ENCODE measurements at regions not wholly inside any gene's neighbourhood (a gene's known extent, or its start where the extent isn't known, plus 50 kb on each side); places are given as distances from the start of the nearest gene placed in this dataset.

- no peak for DNase-seq (ENCODE audit: extremely low spot score)
- 89% methylated on average over 10 of the region's 10 CpGs for WGBS
- Histone ChIP-seq H3K27ac (ENCODE audit: low read depth) (no peak overlapping the region), H3K36me3 (ENCODE audit: insufficient read depth) (no peaks in the 10 kb centered on the region), H3K4me3 (ENCODE audit: low read depth, low read length) (no peak overlapping the region), H3K4me1 (ENCODE audit: insufficient read depth) (no peaks in the 10 kb centered on the region)
Observed at GRCh38 chr15:70440416-70441138, 322.8 kb downstream of the UACA start.

DNA sequence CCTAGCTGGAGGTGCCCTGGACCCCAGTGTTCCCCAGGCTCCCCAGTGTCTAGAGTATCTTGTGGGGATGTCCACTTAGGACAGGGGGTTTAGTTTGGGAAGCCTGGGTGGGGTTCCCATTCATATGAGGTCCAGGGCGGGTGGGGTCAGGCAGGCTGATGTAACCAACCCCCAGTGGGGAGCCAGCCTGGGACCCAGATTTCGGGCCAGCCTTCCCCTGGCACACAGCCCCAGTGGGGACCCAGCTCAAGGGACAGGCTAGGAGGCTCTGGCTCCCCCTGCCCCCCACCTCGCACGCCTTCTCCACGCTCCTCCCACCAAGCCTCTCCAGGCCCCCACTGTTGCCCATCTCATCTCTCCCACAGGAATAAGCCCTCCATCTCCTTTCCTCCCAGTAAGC, 323.5 kb downstream of the UACA start:
- Histone ChIP-seq H3K4me1 (ENCODE audit: insufficient read depth) (no peaks in the 10 kb centered on the region), H3K27ac (ENCODE audit: low read depth) (no peak overlapping the region), H3K36me3 (ENCODE audit: insufficient read depth) (no peaks in the 10 kb centered on the region), H3K4me3 (ENCODE audit: low read depth, low read length) (no peak overlapping the region)
- WGBS, result 97% methylated on average over 5 of the region's 5 CpGs
- DNase-seq (ENCODE audit: extremely low spot score), result no peak

DNA sequence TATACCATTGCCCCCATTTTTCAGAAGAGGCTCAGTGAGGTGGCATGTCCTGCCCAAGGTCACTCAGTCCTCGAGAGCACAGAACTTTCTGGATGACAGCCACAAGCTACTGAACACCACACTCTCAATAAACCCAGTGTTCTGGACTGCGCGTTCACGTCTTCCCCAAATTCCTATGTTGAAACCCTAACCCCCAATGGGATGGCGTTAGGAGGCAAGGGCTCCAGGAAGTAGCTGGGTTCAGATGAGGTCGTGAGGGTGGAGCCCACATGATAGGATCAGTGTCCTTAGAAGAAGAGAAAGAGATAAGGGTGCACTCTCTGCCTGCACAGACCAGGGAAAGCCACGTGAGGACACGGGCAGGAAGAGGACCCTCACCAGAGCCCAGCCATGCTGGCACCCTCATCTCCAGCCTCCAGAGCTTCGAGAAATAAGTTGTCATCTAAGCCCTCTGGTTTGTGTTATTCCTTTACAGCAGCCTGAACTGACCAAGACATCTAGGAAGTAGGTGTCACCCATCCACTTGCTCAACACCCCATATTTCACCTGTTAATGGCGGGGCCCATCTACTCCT, 324.0 kb downstream of the UACA start:
- Histone ChIP-seq H3K36me3 (ENCODE audit: insufficient read depth) (no peaks in the 10 kb centered on the region), H3K4me1 (ENCODE audit: insufficient read depth) (no peaks in the 10 kb centered on the region), H3K4me3 (ENCODE audit: low read depth, low read length) (no peak overlapping the region), H3K27ac (ENCODE audit: low read depth) (no peak overlapping the region)
- DNase-seq (ENCODE audit: extremely low spot score), result no peak
- WGBS, result 75% methylated on average over 10 of the region's 10 CpGs

GRCh38 chr15:70438776-70439175, 324.6 kb downstream of the UACA start:
- no peak for DNase-seq (ENCODE audit: extremely low spot score)
- Histone ChIP-seq H3K36me3 (ENCODE audit: insufficient read depth) (no peaks in the 10 kb centered on the region), H3K4me3 (ENCODE audit: low read depth, low read length) (no peak overlapping the region), H3K27ac (ENCODE audit: low read depth) (no peak overlapping the region), H3K4me1 (ENCODE audit: insufficient read depth) (no peaks in the 10 kb centered on the region)
- 73% methylated on average over 11 of the region's 11 CpGs for WGBS

GRCh38 chr15:70437882-70438451, 325.4 kb downstream of the UACA start:
- no peak overlapping the region for H3K27ac ChIP-seq (ENCODE audit: low read depth)
- no peak overlapping the region for H3K4me3 ChIP-seq (ENCODE audit: low read depth, low read length)
- no peaks in the 10 kb centered on the region for H3K36me3 ChIP-seq (ENCODE audit: insufficient read depth)
- WGBS, result 86% methylated on average over 5 of the region's 5 CpGs
- DNase-seq (ENCODE audit: extremely low spot score), result no peak
- no peaks in the 10 kb centered on the region for H3K4me1 ChIP-seq (ENCODE audit: insufficient read depth)

- no peak for DNase-seq (ENCODE audit: extremely low spot score)
- H3K4me1 ChIP-seq (ENCODE audit: insufficient read depth), result no peaks in the 10 kb centered on the region
- WGBS, result 96% methylated on average over 6 of the region's 6 CpGs
Observed at GRCh38 chr15:70437089-70437488, 326.3 kb downstream of the UACA start.

GRCh38 chr15:70436428-70436827, 326.9 kb downstream of the UACA start:
- H3K4me1 ChIP-seq (ENCODE audit: insufficient read depth), result no peaks in the 10 kb centered on the region
- DNase-seq (ENCODE audit: extremely low spot score), result no peak
- H3K27ac ChIP-seq (ENCODE audit: low read depth), result no peak overlapping the region
- 93% methylated on average over 3 of the region's 3 CpGs for WGBS
- H3K36me3 ChIP-seq (ENCODE audit: insufficient read depth), result no peaks in the 10 kb centered on the region
- H3K4me3 ChIP-seq (ENCODE audit: low read depth, low read length), result no peak overlapping the region

More at GRCh38 chr15:70437089-70437488, 326.3 kb downstream of the UACA start:
- H3K4me3 ChIP-seq (ENCODE audit: low read depth, low read length), result no peak overlapping the region
- no peak overlapping the region for H3K27ac ChIP-seq (ENCODE audit: low read depth)
- H3K36me3 ChIP-seq (ENCODE audit: insufficient read depth), result no peaks in the 10 kb centered on the region

- Histone ChIP-seq H3K27ac (ENCODE audit: low read depth) (no peak overlapping the region), H3K4me3 (ENCODE audit: low read depth, low read length) (no peak overlapping the region), H3K36me3 (ENCODE audit: insufficient read depth) (no peaks in the 10 kb centered on the region), H3K4me1 (ENCODE audit: insufficient read depth) (no peaks in the 10 kb centered on the region)
- DNase-seq (ENCODE audit: extremely low spot score), result no peak
- WGBS, result 87% methylated on average over 2 of the region's 2 CpGs
Observed at GRCh38 chr15:70435872-70436271, 327.5 kb downstream of the UACA start.

DNA sequence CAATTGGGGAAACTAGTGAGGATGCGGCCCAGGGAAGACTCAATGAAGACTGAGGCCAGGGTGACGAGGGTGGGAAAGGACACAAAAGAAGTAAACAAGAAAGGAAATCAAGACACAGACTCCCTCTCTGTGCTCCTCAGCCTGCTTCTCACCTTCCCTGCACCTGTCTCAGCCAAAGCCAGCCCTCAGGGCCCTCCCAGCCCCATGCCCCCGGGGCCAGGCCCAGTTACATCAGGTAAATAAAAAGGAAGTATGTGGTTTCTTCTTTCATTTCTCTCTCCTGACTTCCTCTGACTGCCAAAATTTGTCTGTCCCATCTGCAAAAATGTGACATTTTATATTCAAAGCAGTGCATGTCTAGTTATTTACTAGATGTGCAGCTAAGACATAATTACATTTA, 328.0 kb downstream of the UACA start:
- Histone ChIP-seq H3K4me1 (ENCODE audit: insufficient read depth) (no peaks in the 10 kb centered on the region), H3K4me3 (ENCODE audit: low read depth, low read length) (no peak overlapping the region), H3K27ac (ENCODE audit: low read depth) (no peak overlapping the region), H3K36me3 (ENCODE audit: insufficient read depth) (no peaks in the 10 kb centered on the region)
- WGBS, result 76% methylated on average over 3 of the region's 3 CpGs
- DNase-seq (ENCODE audit: extremely low spot score), result no peak

DNA sequence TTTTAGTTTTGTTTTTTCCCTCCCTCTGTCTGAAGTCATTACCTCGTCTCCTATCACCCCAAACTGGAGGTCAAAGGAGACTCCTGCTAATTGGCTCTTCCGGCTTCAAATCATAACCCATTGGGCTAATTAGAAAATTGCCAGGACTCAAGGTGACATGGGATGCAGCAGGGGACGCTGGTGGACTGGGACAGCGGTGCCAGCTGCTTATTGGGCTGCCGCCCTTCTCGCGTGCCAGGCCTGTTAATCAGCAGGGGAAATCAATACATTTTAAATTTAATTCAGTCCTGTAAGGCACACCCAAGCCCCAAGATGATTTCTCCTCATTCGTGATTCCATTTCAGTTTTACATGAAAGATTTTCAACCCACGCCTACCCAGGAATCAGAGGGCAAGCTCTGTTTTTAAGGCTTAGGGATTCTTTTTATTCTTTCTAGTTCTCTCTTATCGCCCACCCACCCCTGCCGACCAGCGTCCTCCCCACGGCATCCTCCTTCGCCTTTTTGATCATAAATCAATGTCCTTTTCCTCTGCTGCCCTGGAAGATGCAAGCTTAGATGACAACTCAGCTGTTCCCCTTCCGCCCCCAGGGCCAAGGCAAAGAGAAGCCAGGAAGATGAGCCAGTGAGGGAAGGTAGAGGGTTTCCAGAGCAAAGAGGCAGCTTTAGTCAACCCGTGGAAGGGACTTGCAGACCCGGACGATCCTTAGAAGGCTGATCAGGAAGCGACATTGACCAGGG, 329.6 kb downstream of the UACA start:
- no peak for DNase-seq (ENCODE audit: extremely low spot score)

GRCh38 chr15:70432924-70433495, 330.3 kb downstream of the UACA start:
- no peak for DNase-seq (ENCODE audit: extremely low spot score)
- H3K36me3 ChIP-seq (ENCODE audit: insufficient read depth), result no peaks in the 10 kb centered on the region
- WGBS, result 57% methylated on average over 8 of the region's 8 CpGs

More for the DNA sequence above, 329.6 kb downstream of the UACA start:
- Histone ChIP-seq H3K4me3 (ENCODE audit: low read depth, low read length) (no peak overlapping the region), H3K27ac (ENCODE audit: low read depth) (no peak overlapping the region), H3K4me1 (ENCODE audit: insufficient read depth) (no peaks in the 10 kb centered on the region), H3K36me3 (ENCODE audit: insufficient read depth) (no peaks in the 10 kb centered on the region)
- 54% methylated on average over 19 of the region's 19 CpGs for WGBS

DNA sequence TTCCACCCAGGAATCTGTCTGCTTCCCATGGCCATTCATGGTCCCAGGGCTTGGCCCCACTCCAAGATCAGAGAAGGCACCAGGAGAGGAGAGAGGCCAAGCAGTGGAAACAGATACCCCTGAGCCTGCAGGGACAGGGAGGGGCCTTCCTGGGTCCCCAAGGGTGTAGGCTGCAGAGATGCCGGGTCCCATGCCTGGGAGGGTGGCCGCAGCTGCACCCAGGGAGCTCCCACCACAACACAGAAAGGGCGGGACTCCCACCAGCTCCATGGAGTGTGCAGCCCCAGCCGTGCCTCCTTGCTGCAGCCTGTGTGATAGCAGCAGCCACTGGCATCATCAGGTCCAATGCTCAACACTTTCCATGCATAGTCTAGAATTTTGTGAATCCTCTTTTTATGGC, 331.5 kb downstream of the UACA start:
- WGBS, result 82% methylated on average over 4 of the region's 4 CpGs

More at GRCh38 chr15:70432924-70433495, 330.3 kb downstream of the UACA start:
- Histone ChIP-seq H3K4me3 (ENCODE audit: low read depth, low read length) (no peak overlapping the region), H3K27ac (ENCODE audit: low read depth) (no peak overlapping the region), H3K4me1 (ENCODE audit: insufficient read depth) (no peaks in the 10 kb centered on the region)

GRCh38 chr15:70430069-70430468, 332.4 kb upstream of the TLE3 start:
- 71% methylated on average over 1 of the region's 1 CpG for WGBS
- Histone ChIP-seq H3K36me3 (ENCODE audit: insufficient read depth) (no peaks in the 10 kb centered on the region), H3K4me3 (ENCODE audit: low read depth, low read length) (no peak overlapping the region), H3K27ac (ENCODE audit: low read depth) (no peak overlapping the region), H3K4me1 (ENCODE audit: insufficient read depth) (no peaks in the 10 kb centered on the region)
- no peak for DNase-seq (ENCODE audit: extremely low spot score)

More for the DNA sequence above, 331.5 kb downstream of the UACA start:
- no peak overlapping the region for H3K27ac ChIP-seq (ENCODE audit: low read depth)
- H3K4me1 ChIP-seq (ENCODE audit: insufficient read depth), result no peaks in the 10 kb centered on the region
- H3K4me3 ChIP-seq (ENCODE audit: low read depth, low read length), result no peak overlapping the region
- no peaks in the 10 kb centered on the region for H3K36me3 ChIP-seq (ENCODE audit: insufficient read depth)
- DNase-seq (ENCODE audit: extremely low spot score), result no peak
